IMR-90 (cell line): ENCODE measurements at regions not wholly inside any gene's neighbourhood (a gene's known extent, or its start where the extent isn't known, plus 50 kb on each side); places are given as distances from the start of the nearest gene placed in this dataset.

Experiments
- ATAC-seq: fragments of 200-7000 bp; cut with Tn5 transposase; 2 replicates; pipeline ENCODE4 v1.9.1; 2020; ENCODE audit warnings: low read depth, mild to moderate bottlenecking, moderate library complexity
- BruUV-seq: library from RNA; stranded (reverse); fragments of 400-500 nt; replicated peaks from 2 replicates; lab custom pipeline; 2021; lab: Mats Ljungman, UMichigan
- CTCF ChIA-PET: fragments of 300-600 bp; formaldehyde crosslinking; extraction: SDS; loops from one replicate; lab custom pipeline; 2021; ENCODE audit warnings: antibody characterized with exemption; lab: Yijun Ruan, JAX
- POLR2A ChIA-PET: fragments of 300-600 bp; sonication (Branson Sonifier 250); formaldehyde crosslinking; loops from one replicate; lab custom pipeline; 2022; ENCODE audit warnings: antibody characterized with exemption; ENCODE audit not compliant: unreplicated experiment; lab: Charles Lee
- DNase-seq: peaks from one replicate; pipeline ENCODE4 v3.0.0; 2013
- H2AFZ ChIP-seq: replicated peaks from 2 replicates; pipeline ENCODE3; 2013; ENCODE audit warnings: low read length, mild to moderate bottlenecking; ENCODE audit not compliant: poor library complexity
- H2AK5ac ChIP-seq: 2 replicates; pipeline ENCODE4 v1.6.1; 2013; ENCODE audit warnings: low read depth, low read length, inconsistent platforms
- H2AK9ac ChIP-seq: replicated peaks from 2 replicates; pipeline ENCODE3; 2013; ENCODE audit warnings: mild to moderate bottlenecking, low read depth, low read length, moderate library complexity; ENCODE audit not compliant: poor library complexity
- H2BK120ac ChIP-seq: 2 replicates; pipeline ENCODE4 v1.6.1; 2013; ENCODE audit warnings: low read depth, low read length, inconsistent platforms
- H2BK15ac ChIP-seq: 3 replicates; pipeline ENCODE4 v1.6.1; 2013; ENCODE audit warnings: low read depth, low read length, inconsistent platforms
- H2BK20ac ChIP-seq: 2 replicates; pipeline ENCODE4 v1.6.1; 2013; ENCODE audit warnings: low read depth, mild to moderate bottlenecking, inconsistent platforms, low read length, moderate library complexity
- H2BK5ac ChIP-seq: 2 replicates; pipeline ENCODE4 v1.6.1; 2013; ENCODE audit warnings: mild to moderate bottlenecking, low read depth, low read length, inconsistent platforms; ENCODE audit not compliant: poor library complexity, severe bottlenecking
- H3K14ac ChIP-seq: replicated peaks from 2 replicates; pipeline ENCODE4 v1.6.1; 2013; ENCODE audit warnings: low read depth, low read length, inconsistent platforms
- H3K18ac ChIP-seq: 2 replicates; pipeline ENCODE4 v1.6.1; 2013; ENCODE audit warnings: low read depth, low read length, control low read depth
- H3K23ac ChIP-seq: 2 replicates; pipeline ENCODE4 v1.6.1; 2013; ENCODE audit warnings: low read depth, low read length, inconsistent platforms
- H3K27ac ChIP-seq: 2 replicates; pipeline ENCODE4 v1.5.1; 2013; ENCODE audit warnings: mild to moderate bottlenecking, control low read depth, low read length; ENCODE audit not compliant: insufficient read depth
- H3K27me3 ChIP-seq: 2 replicates; pipeline ENCODE4 v1.6.1; 2013; ENCODE audit warnings: low read length; ENCODE audit not compliant: control insufficient read depth, insufficient read depth
- H3K36me3 ChIP-seq: 2 replicates; pipeline ENCODE4 v1.6.1; 2013; ENCODE audit warnings: low read length, mixed read lengths; ENCODE audit not compliant: control insufficient read depth, insufficient read depth
- H3K4ac ChIP-seq: 2 replicates; pipeline ENCODE4 v1.6.1; 2013; ENCODE audit warnings: low read depth, low read length, inconsistent platforms
- H3K4me1 ChIP-seq: 2 replicates; pipeline ENCODE4 v1.6.1; 2013; ENCODE audit warnings: low read length, mixed read lengths; ENCODE audit not compliant: control insufficient read depth, insufficient read depth
- H3K4me2 ChIP-seq: 2 replicates; pipeline ENCODE4 v1.6.1; 2013; ENCODE audit warnings: low read depth, mild to moderate bottlenecking, control low read depth, low read length, moderate library complexity
- H3K4me3 ChIP-seq: 2 replicates; pipeline ENCODE4 v1.5.1; 2013; ENCODE audit warnings: low read depth, mild to moderate bottlenecking, control low read depth, low read length, moderate library complexity; ENCODE audit not compliant: insufficient read depth
- H3K56ac ChIP-seq: 2 replicates; pipeline ENCODE4 v1.6.1; 2013; ENCODE audit warnings: low read length, inconsistent platforms; ENCODE audit not compliant: insufficient read depth; ENCODE audit errors: extremely low read depth
- H3K79me1 ChIP-seq, 2 experiments: 2 replicates each; pipeline ENCODE4 v1.6.1; 2013; ENCODE audit warnings: low read length in 2 of 2, inconsistent platforms in 1 of 2, low read depth in 1 of 2
- H3K9ac ChIP-seq: 2 replicates; pipeline ENCODE4 v1.6.1; 2013; ENCODE audit warnings: low read depth, low read length, control low read depth
- H3K9me1 ChIP-seq: 2 replicates; pipeline ENCODE4 v1.6.1; 2013; ENCODE audit warnings: low read length, inconsistent platforms; ENCODE audit not compliant: insufficient read depth
- H3K9me3 ChIP-seq: 2 replicates; pipeline ENCODE4 v1.6.1; 2013; ENCODE audit warnings: low read length; ENCODE audit not compliant: control insufficient read depth, insufficient read depth
- H4K20me1 ChIP-seq: 2 replicates; pipeline ENCODE4 v1.6.1; 2013; ENCODE audit warnings: low read length, inconsistent platforms; ENCODE audit not compliant: insufficient read depth
- H4K5ac ChIP-seq: 2 replicates; pipeline ENCODE4 v1.6.1; 2013; ENCODE audit warnings: mild to moderate bottlenecking, low read depth, low read length, control low read depth
- H4K8ac ChIP-seq, 2 experiments: 2 replicates each; pipeline ENCODE4 v1.6.1; 2013; ENCODE audit warnings: low read depth in 2 of 2, low read length in 2 of 2, control low read depth in 1 of 2, inconsistent platforms in 1 of 2
- H4K91ac ChIP-seq: 2 replicates; pipeline ENCODE4 v1.6.1; 2013; ENCODE audit warnings: low read depth, low read length, inconsistent platforms; ENCODE audit not compliant: insufficient read depth
- BHLHE40 ChIP-seq: fragments of 150-350 bp; IDR thresholded peaks from 2 replicates; pipeline ENCODE4 v1.6.1; 2016; ENCODE audit warnings: mild to moderate bottlenecking, low read depth, low read length
- CEBPB ChIP-seq: IDR thresholded peaks from 2 replicates; pipeline ENCODE4 v1.6.1; 2012; ENCODE audit warnings: low read depth, low read length, improper control_type of control experiment
- CHD1 ChIP-seq: IDR thresholded peaks from 2 replicates; pipeline ENCODE4 v1.6.1; 2012; ENCODE audit warnings: low read depth, low read length, improper control_type of control experiment
- CTCF ChIP-seq: conservative IDR thresholded peaks from 2 replicates; pipeline ENCODE4 v1.5.1; 2012; ENCODE audit warnings: mild to moderate bottlenecking, low read depth, low read length, improper control_type of control experiment
- ELK1 ChIP-seq: fragments of 150-350 bp; IDR thresholded peaks from 2 replicates; pipeline ENCODE4 v1.6.1; 2016; ENCODE audit warnings: low read depth, mild to moderate bottlenecking, low read length, moderate library complexity, borderline replicate concordance
- FOS ChIP-seq: fragments of 150-350 bp; IDR thresholded peaks from 2 replicates; pipeline ENCODE4 v1.6.1; 2016; ENCODE audit warnings: low read depth, low read length
- MAFK ChIP-seq: IDR thresholded peaks from 2 replicates; pipeline ENCODE4 v1.6.1; 2012; ENCODE audit warnings: low read depth, low read length, improper control_type of control experiment
- MAZ ChIP-seq: IDR thresholded peaks from 2 replicates; pipeline ENCODE4 v1.6.1; 2012; ENCODE audit warnings: low read depth, mild to moderate bottlenecking, low read length, improper control_type of control experiment, moderate library complexity, borderline replicate concordance
- MXI1 ChIP-seq: IDR thresholded peaks from 2 replicates; pipeline ENCODE4 v1.6.1; 2012; ENCODE audit warnings: low read depth, mild to moderate bottlenecking, low read length, moderate library complexity, borderline replicate concordance
- NFE2L2 ChIP-seq: fragments of 150-350 bp; IDR thresholded peaks from 2 replicates; pipeline ENCODE4 v1.6.1; 2016; ENCODE audit warnings: low read depth, mild to moderate bottlenecking, low read length
- POLR2A ChIP-seq: IDR thresholded peaks from 2 replicates; pipeline ENCODE4 v1.6.1; 2012; ENCODE audit warnings: mild to moderate bottlenecking, low read depth, low read length
- RAD21 ChIP-seq: IDR thresholded peaks from 2 replicates; pipeline ENCODE4 v1.6.1; 2012; ENCODE audit warnings: low read length, improper control_type of control experiment
- RCOR1 ChIP-seq: IDR thresholded peaks from 2 replicates; pipeline ENCODE4 v1.6.1; 2012; ENCODE audit warnings: mild to moderate bottlenecking, low read length, improper control_type of control experiment; ENCODE audit not compliant: insufficient replicate concordance
- RFX5 ChIP-seq: IDR thresholded peaks from 2 replicates; pipeline ENCODE4 v1.8.0; 2012; ENCODE audit warnings: low read depth, mild to moderate bottlenecking, low read length, moderate library complexity
- SMC3 ChIP-seq: fragments of 150-350 bp; IDR thresholded peaks from 2 replicates; pipeline ENCODE4 v1.6.1; 2016; ENCODE audit warnings: low read depth, mild to moderate bottlenecking, antibody characterized with exemption, low read length, moderate library complexity
- USF2 ChIP-seq: fragments of 150-350 bp; IDR thresholded peaks from 2 replicates; pipeline ENCODE4 v1.6.1; 2017; ENCODE audit warnings: mild to moderate bottlenecking, antibody characterized with exemption, low read length, low read depth
- WGBS, 2 experiments: methylation state at CpG; one replicate each; pipeline versions ENCODE4 v1.1.5 to v1.1.7; 2013; ENCODE audit warnings: missing lambda C conversion rate in 2 of 2; ENCODE audit not compliant: insufficient read length in 1 of 2; ENCODE audit errors: extremely low coverage in 2 of 2; 5-methylcytosine and 5-hydroxymethylcytosine counted together
- dilution Hi-C: fragments of 300-500 bp; cut with HindIII; formaldehyde crosslinking; loops from one replicate; pipeline ENCODE4 v1.14.3; 2018; ENCODE audit warnings: low sequenced_read_pairs; ENCODE audit not compliant: unreplicated experiment
- in situ Hi-C: fragments of 300-500 bp; cut with MboI; formaldehyde crosslinking; loops from 3 replicates; pipeline ENCODE4 v1.14.3; 2019; ENCODE audit warnings: low sequenced_read_pairs, inconsistent platforms, mixed read lengths
- intact Hi-C: fragments of 100-400 bp; cut with micrococcal nuclease; formaldehyde crosslinking; loops from 2 replicates; pipeline ENCODE4 v1.10.0; 2022

- Histone ChIP-seq H2BK20ac (no peak overlapping the region), H2AK5ac (no peak overlapping the region), H3K79me1 (no peaks in the 10 kb centered on the region), H2AFZ (no peak overlapping the region), H2BK15ac (no peak overlapping the region), H3K18ac (no peak overlapping the region), H3K27me3 (peaks cover 10% of the 10 kb centered on the region), H3K14ac (no peak overlapping the region), H2BK120ac (no peak overlapping the region), H3K36me3 (no peaks in the 10 kb centered on the region), H3K9me3 (no peaks in the 10 kb centered on the region), H4K20me1 (no peaks in the 10 kb centered on the region), H3K4ac (no peak overlapping the region), H3K9me1 (no peaks in the 10 kb centered on the region), H3K27ac (no peak overlapping the region), H3K56ac (no peak overlapping the region), H3K4me2 (no peak overlapping the region), H3K9ac (no peak overlapping the region), H2AK9ac (no peak overlapping the region), H2BK5ac (no peak overlapping the region), H4K8ac (no peak overlapping the region), H3K4me1 (no peaks in the 10 kb centered on the region), H4K91ac (no peak overlapping the region), H4K5ac (no peak overlapping the region), H3K4me3 (no peak overlapping the region), H3K23ac (no peak overlapping the region)
- in situ Hi-C loops (no loop called here), intact Hi-C loops (no loop called here), dilution Hi-C loops (no loop called here)
- no CpG with 5 or more reads among the region's 7 CpGs for WGBS, 2 experiments
- no TSS peak for BruUV-seq
- ChIA-PET POLR2A (no interaction called here), CTCF (no interaction called here)
- DNase-seq (no peak), ATAC-seq (no peak)
- no peak for TF ChIP-seq MXI1
- TF ChIP-seq RCOR1, result no peak
- TF ChIP-seq CEBPB, result no peak
- TF ChIP-seq ELK1, result no peak
- TF ChIP-seq BHLHE40, result no peak
- TF ChIP-seq MAZ, result no peak
- TF ChIP-seq RFX5, result no peak
- TF ChIP-seq CTCF, result no peak
- no peak for TF ChIP-seq CHD1
- TF ChIP-seq SMC3, result no peak
- no peak for TF ChIP-seq USF2
- no peak for TF ChIP-seq POLR2A
- TF ChIP-seq FOS, result no peak
- TF ChIP-seq NFE2L2, result no peak
- no peak for TF ChIP-seq MAFK
- no peak for TF ChIP-seq RAD21
Observed at GRCh38 chr13:99866781-99867180, 104.8 kb downstream of the ZIC5 start.
